Lung (tissue), 11 donors: ENCODE measurements at regions not wholly inside any gene's neighbourhood (a gene's known extent, or its start where the extent isn't known, plus 50 kb on each side); places are given as distances from the start of the nearest gene placed in this dataset.

Experiments used
- ATAC-seq: fragments of 200-7000 bp; cut with Tn5 transposase; one replicate; pipeline ENCODE4 v1.9.1; 2020; ENCODE audit warnings: moderate number of reproducible peaks; ENCODE audit not compliant: insufficient read depth, low FRiP score
- DNase-seq, 3 donors: peaks; one replicate each; pipeline ENCODE4 v3.0.0-alpha.2; 2013 to 2017
- H3K27ac ChIP-seq, 2 donors: one replicate each; pipeline ENCODE4 v1.5.1; 2013; ENCODE audit warnings: mild to moderate bottlenecking in 2 of 2, moderate library complexity in 2 of 2, control low read depth in 1 of 2, inconsistent platforms in 1 of 2, low read depth in 1 of 2, low read length in 1 of 2
- H3K27me3 ChIP-seq, 3 donors: one replicate each; pipeline ENCODE4 v1.5.1; 2013; ENCODE audit warnings: low read length in 2 of 3; ENCODE audit not compliant: control insufficient read depth in 3 of 3, insufficient read depth in 3 of 3
- H3K36me3 ChIP-seq, 4 donors: one replicate each; pipeline ENCODE4 v1.5.1; 2013; ENCODE audit warnings: low read length in 4 of 4, mild to moderate bottlenecking in 1 of 4, moderate library complexity in 1 of 4; ENCODE audit not compliant: control insufficient read depth in 4 of 4, insufficient read depth in 4 of 4
- H3K4me1 ChIP-seq, 5 donors: one replicate each; pipeline ENCODE4 v1.5.1; 2013; ENCODE audit warnings: low read length in 5 of 5, mild to moderate bottlenecking in 2 of 5, moderate library complexity in 1 of 5; ENCODE audit not compliant: control insufficient read depth in 5 of 5, insufficient read depth in 5 of 5
- H3K4me3 ChIP-seq: one replicate; pipeline ENCODE4 v1.5.1; 2013; ENCODE audit warnings: mild to moderate bottlenecking, control low read depth, moderate library complexity
- H3K9ac ChIP-seq, 2 donors: one replicate each; pipeline ENCODE4 v1.5.1; 2013; ENCODE audit warnings: low read length in 2 of 2, control low read depth in 1 of 2; ENCODE audit not compliant: insufficient read depth in 1 of 2
- H3K9me3 ChIP-seq, 4 donors: one replicate each; pipeline ENCODE4 v1.5.1; 2013; ENCODE audit warnings: low read length in 3 of 4, mild to moderate bottlenecking in 1 of 4, moderate library complexity in 1 of 4; ENCODE audit not compliant: control insufficient read depth in 4 of 4, insufficient read depth in 3 of 4
- WGBS, 2 donors: extraction: QIAGEN DNeasy Blood & Tissue Kit; methylation state at CpG; one replicate each; pipeline ENCODE4 v1.1.7; 2013; 5-methylcytosine and 5-hydroxymethylcytosine counted together
- TF ChIP-seq, protein P1 (sequence below): IDR thresholded peaks from 2 replicates; pipeline ENCODE4 v1.5.1; 2012; ENCODE audit warnings: mild to moderate bottlenecking; ENCODE audit errors: control extremely low read depth, extremely low read depth
- donor health status: control.
- donor health status: control.
- donor health status: Bipolar disorder and iron deficiency.
- donor health status: healthy.
- donor health status: DM: yes; HTN: yes; CAD: no.

DNA sequence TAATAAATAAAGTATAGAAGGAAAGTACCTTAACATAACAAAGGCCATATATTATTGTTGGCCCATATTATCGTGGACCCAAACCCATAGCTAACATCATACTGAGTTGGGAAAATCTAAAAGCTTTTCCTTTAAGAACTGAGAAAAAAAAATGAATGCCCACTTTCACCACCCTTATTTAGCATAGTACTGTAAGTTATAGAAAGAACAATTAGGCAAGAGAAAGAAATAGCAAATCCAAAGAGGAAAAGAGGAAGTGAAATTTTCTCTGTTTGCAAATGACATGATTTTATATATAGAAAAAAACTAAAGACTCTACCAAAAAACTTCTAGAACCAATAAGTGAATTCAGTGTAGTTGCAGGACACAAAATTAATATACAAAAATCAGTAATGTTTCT lies 1854.6 kb downstream of the PCDH7 start:
- DNase-seq (no peak), ATAC-seq (no peak)
- no peaks in the 10 kb centered on the region for H3K27me3 ChIP-seq
- H3K4me1 ChIP-seq = peaks cover 0 to 2% (median 0%) of the 10 kb centered on the region in 5 donors
- TF ChIP-seq, protein P1, sequence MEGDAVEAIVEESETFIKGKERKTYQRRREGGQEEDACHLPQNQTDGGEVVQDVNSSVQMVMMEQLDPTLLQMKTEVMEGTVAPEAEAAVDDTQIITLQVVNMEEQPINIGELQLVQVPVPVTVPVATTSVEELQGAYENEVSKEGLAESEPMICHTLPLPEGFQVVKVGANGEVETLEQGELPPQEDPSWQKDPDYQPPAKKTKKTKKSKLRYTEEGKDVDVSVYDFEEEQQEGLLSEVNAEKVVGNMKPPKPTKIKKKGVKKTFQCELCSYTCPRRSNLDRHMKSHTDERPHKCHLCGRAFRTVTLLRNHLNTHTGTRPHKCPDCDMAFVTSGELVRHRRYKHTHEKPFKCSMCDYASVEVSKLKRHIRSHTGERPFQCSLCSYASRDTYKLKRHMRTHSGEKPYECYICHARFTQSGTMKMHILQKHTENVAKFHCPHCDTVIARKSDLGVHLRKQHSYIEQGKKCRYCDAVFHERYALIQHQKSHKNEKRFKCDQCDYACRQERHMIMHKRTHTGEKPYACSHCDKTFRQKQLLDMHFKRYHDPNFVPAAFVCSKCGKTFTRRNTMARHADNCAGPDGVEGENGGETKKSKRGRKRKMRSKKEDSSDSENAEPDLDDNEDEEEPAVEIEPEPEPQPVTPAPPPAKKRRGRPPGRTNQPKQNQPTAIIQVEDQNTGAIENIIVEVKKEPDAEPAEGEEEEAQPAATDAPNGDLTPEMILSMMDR = no peak
- no peak overlapping the region for H3K4me3 ChIP-seq
- no peaks in the 10 kb centered on the region for H3K36me3 ChIP-seq
- no peak overlapping the region for H3K27ac ChIP-seq
- no peaks in the 10 kb centered on the region for H3K9me3 ChIP-seq
- WGBS, 2 donors = 76 to 88% methylated on average over 1 of the region's 1 CpG
- no peak overlapping the region for H3K9ac ChIP-seq

DNA sequence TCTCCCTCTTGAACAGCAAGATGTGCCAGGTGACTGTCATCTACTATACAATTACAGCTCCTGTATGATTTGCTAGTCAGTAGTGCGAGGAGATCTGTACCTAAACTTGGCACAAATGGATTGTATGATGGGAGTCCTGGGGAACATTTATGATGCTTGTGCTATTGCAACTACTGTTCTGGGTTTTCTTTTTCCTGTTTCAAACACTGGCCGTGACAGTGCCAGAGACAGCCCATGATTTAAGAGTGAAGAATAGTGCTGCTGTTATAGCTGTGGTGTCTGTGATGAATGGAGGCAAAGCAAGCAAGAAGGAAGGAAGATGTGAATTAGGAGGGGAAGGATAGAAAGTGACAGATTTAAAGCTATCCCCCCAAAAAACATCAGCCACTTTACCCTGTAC lies 1868.9 kb downstream of the PCDH7 start:
- Histone ChIP-seq H3K9ac (no peak overlapping the region), H3K4me3 (no peak overlapping the region), H3K36me3 (no peaks in the 10 kb centered on the region), H3K27ac (no peak overlapping the region), H3K4me1 (no peaks in the 10 kb centered on the region), H3K27me3 (no peaks in the 10 kb centered on the region), H3K9me3 (peaks cover 0 to 3% (median 0%) of the 10 kb centered on the region in 4 donors)
- WGBS, 2 donors = 39 to 45% methylated on average over 2 of the region's 2 CpGs
- DNase-seq (peak in 1 of 3 donors; percentile 3), ATAC-seq (no peak)
- TF ChIP-seq, protein P1 = no peak

DNA sequence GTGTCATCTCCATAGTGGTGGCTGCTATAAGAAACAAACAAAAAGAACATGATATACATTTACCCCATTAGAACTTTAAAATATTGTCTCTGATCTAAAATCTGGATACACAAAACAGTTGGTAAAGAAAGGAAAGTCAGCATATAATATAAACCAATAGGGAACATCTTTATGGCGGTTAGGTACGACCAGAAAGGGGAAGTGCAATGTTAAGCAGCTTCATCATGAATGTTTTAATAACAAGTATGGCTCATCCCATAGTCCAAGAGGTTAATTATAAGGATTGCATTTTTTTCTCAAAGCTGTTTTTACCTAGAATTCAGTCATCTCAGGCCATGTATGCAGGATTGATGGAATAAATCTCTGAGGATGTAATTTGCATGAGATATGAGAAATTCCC lies 1869.7 kb downstream of the PCDH7 start:
- no peak overlapping the region for H3K9ac ChIP-seq
- H3K27me3 ChIP-seq = no peaks in the 10 kb centered on the region
- no peaks in the 10 kb centered on the region for H3K36me3 ChIP-seq
- H3K4me1 ChIP-seq = no peaks in the 10 kb centered on the region
- ATAC-seq (no peak), DNase-seq (no peak)
- TF ChIP-seq, protein P1 = no peak
- H3K27ac ChIP-seq = no peak overlapping the region
- no peak overlapping the region for H3K4me3 ChIP-seq
- 52 to 65% methylated on average over 2 of the region's 2 CpGs for WGBS, 2 donors
- H3K9me3 ChIP-seq = peaks cover 0 to 3% (median 0%) of the 10 kb centered on the region in 4 donors

DNA sequence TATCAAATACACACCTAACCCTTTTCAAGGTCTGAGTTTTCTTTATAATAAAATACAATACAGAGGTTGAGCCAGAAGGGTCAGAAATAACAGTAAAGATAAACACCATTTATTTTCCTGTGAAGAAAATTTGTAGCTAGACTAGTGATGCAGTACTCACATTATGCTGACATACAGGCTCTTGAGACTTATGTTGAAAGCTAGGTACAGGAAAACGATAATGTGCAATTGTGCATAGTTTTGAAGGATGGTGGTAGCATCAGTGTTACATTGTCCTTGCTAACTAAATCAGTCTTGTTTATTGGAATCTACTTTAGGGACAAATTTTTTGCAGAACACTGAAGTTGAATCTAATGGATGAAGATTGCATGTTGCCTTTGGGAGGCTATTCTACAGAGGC lies 1877.2 kb downstream of the PCDH7 start:
- Histone ChIP-seq H3K4me3 (no peak overlapping the region), H3K27ac (no peak overlapping the region), H3K27me3 (no peaks in the 10 kb centered on the region), H3K4me1 (no peaks in the 10 kb centered on the region), H3K9me3 (no peaks in the 10 kb centered on the region), H3K36me3 (no peaks in the 10 kb centered on the region), H3K9ac (no peak overlapping the region)
- DNase-seq (no peak), ATAC-seq (no peak)
- WGBS, 2 donors = 82 to 84% methylated on average over 1 of the region's 1 CpG
- TF ChIP-seq, protein P1 = no peak
